Fibroblast of mammary gland (primary cell): ENCODE measurements at regions not wholly inside any gene's neighbourhood (a gene's known extent, or its start where the extent isn't known, plus 50 kb on each side); places are given as distances from the start of the nearest gene placed in this dataset.
"Not testable (repeated sequence)": the region's sequence is repeated elsewhere in the genome, so short reads cannot be mapped to it uniquely, and the experiment has no call there.

Source experiments
- DNase-seq: peaks from one replicate; pipeline ENCODE4 v3.0.0-alpha.2; 2010; ENCODE audit warnings: low read depth
- H3K4me3 ChIP-seq: 2 replicates; pipeline ENCODE4 v1.5.1; 2011; ENCODE audit warnings: low read depth, mild to moderate bottlenecking, low read length, moderate library complexity; ENCODE audit not compliant: control insufficient read depth
- CTCF ChIP-seq: conservative IDR thresholded peaks from 2 replicates; pipeline ENCODE4 v1.5.1; 2011; ENCODE audit warnings: low read depth, low read length, inconsistent platforms; ENCODE audit not compliant: control insufficient read depth, insufficient read depth

GRCh38 chr12:131575371-131575770 lies 135.5 kb upstream of the SFSWAP start:
- no peak for TF ChIP-seq CTCF
- no peak for DNase-seq
- no peak overlapping the region for H3K4me3 ChIP-seq

- DNase-seq, H3K4me3 ChIP-seq: not testable (repeated sequence)
These were observed 134.2 kb upstream of the SFSWAP start for GRCh38 chr12:131576734-131577133.

- no peak for TF ChIP-seq CTCF
- H3K4me3 ChIP-seq = no peak overlapping the region
- DNase-seq = no peak
These were observed 133.1 kb upstream of the SFSWAP start for GRCh38 chr12:131577766-131578165.

GRCh38 chr12:131578828-131579470 lies 131.9 kb upstream of the SFSWAP start:
- TF ChIP-seq CTCF = no peak
- no peak overlapping the region for H3K4me3 ChIP-seq
- DNase-seq = no peak

- H3K4me3 ChIP-seq = no peak overlapping the region
- TF ChIP-seq CTCF = no peak
- DNase-seq = no peak
These were observed 127.7 kb upstream of the SFSWAP start for GRCh38 chr12:131583090-131583712.

GRCh38 chr12:131586269-131586668 lies 124.6 kb upstream of the SFSWAP start:
- no peak for TF ChIP-seq CTCF

GRCh38 chr12:131586761-131587160 lies 124.1 kb upstream of the SFSWAP start:
- TF ChIP-seq CTCF = no peak
- no peak overlapping the region for H3K4me3 ChIP-seq
- DNase-seq = no peak

More at GRCh38 chr12:131586269-131586668, 124.6 kb upstream of the SFSWAP start:
- H3K4me3 ChIP-seq = no peak overlapping the region
- no peak for DNase-seq
